Ishikawa (cell line): ENCODE measurements at regions not wholly inside any gene's neighbourhood (a gene's known extent, or its start where the extent isn't known, plus 50 kb on each side); places are given as distances from the start of the nearest gene placed in this dataset.

Experiments used
- CEBPB ChIP-seq: IDR thresholded peaks from 2 replicates; pipeline ENCODE4 v1.6.1; 2012
- CREB1 ChIP-seq: IDR thresholded peaks from 2 replicates; pipeline ENCODE4 v1.6.1; 2012; ENCODE audit warnings: low read depth
- EGR1 ChIP-seq: IDR thresholded peaks from 2 replicates; pipeline ENCODE4 v1.6.1; 2012
- EP300 ChIP-seq: IDR thresholded peaks from 2 replicates; pipeline ENCODE4 v1.6.1; 2012; ENCODE audit warnings: borderline replicate concordance
- FOXM1 ChIP-seq: IDR thresholded peaks from 2 replicates; pipeline ENCODE4 v1.6.1; 2012; ENCODE audit warnings: low read depth, borderline replicate concordance
- NFIC ChIP-seq: IDR thresholded peaks from 2 replicates; pipeline ENCODE4 v1.6.1; 2012
- RAD21 ChIP-seq: IDR thresholded peaks from 2 replicates; pipeline ENCODE4 v1.6.1; 2012; ENCODE audit warnings: low read depth
- REST ChIP-seq: IDR thresholded peaks from 2 replicates; pipeline ENCODE4 v1.6.1; 2012; ENCODE audit warnings: low read depth, mild to moderate bottlenecking
- TAF1 ChIP-seq: IDR thresholded peaks from 2 replicates; pipeline ENCODE4 v1.6.1; 2012; ENCODE audit warnings: low read depth, mild to moderate bottlenecking
- TCF12 ChIP-seq: IDR thresholded peaks from 2 replicates; pipeline ENCODE4 v1.6.1; 2012; ENCODE audit warnings: low read depth
- TEAD4 ChIP-seq: IDR thresholded peaks from 2 replicates; pipeline ENCODE4 v1.6.1; 2012
- USF1 ChIP-seq: IDR thresholded peaks from 2 replicates; pipeline ENCODE4 v1.6.1; 2012
- YY1 ChIP-seq: IDR thresholded peaks from 2 replicates; pipeline ENCODE4 v1.6.1; 2012; ENCODE audit warnings: low read depth
- ZBTB7A ChIP-seq: IDR thresholded peaks from 2 replicates; pipeline ENCODE4 v1.6.1; 2012; ENCODE audit warnings: low read depth
- TF ChIP-seq, protein P1 (sequence below): IDR thresholded peaks from 2 replicates; pipeline ENCODE4 v1.6.1; 2012

GRCh38 chr2:76450024-76450475, 739.3 kb upstream of the GCFC2 start:
- no peak for TF ChIP-seq TAF1
- TF ChIP-seq CREB1: no peak
- TF ChIP-seq REST: no peak
- TF ChIP-seq TCF12: no peak

DNA sequence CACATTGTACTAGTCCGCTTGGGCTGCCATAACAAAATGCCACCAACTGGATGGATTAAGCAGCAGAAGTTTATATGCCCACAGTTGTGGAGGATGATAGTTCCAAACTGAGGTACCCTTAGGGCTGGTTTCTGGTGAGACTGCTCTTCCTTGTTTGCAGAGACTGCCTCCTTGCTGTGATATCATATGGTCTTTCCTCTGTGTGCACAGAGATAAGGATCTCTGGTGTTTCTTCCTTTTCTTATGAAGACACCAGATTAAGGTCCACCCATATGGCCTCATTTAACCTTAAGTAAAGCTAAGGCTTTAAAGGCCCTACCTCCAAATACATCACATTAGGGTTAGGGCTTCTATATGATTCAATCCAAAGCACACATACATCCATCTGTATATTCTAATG, 738.2 kb upstream of the GCFC2 start:
- TF ChIP-seq TEAD4: no peak

- TF ChIP-seq EP300 (no peak), TEAD4 (no peak), FOXM1 (no peak), NFIC (no peak), TAF1 (no peak), YY1 (no peak), CREB1 (no peak), CEBPB (no peak), ZBTB7A (no peak), EGR1 (no peak), USF1 (no peak), RAD21 (no peak), TCF12 (no peak), REST (no peak)
- TF ChIP-seq, protein P1, sequence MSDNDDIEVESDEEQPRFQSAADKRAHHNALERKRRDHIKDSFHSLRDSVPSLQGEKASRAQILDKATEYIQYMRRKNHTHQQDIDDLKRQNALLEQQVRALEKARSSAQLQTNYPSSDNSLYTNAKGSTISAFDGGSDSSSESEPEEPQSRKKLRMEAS: no peak
Observed at GRCh38 chr2:76447294-76447693, 736.6 kb upstream of the GCFC2 start.

- TF ChIP-seq TAF1 (no peak), YY1 (no peak), FOXM1 (no peak), REST (no peak), CEBPB (no peak), USF1 (no peak), ZBTB7A (no peak), CREB1 (no peak), RAD21 (no peak), TCF12 (no peak), NFIC (no peak), TEAD4 (no peak), EP300 (no peak), EGR1 (no peak)
- TF ChIP-seq, protein P1: no peak
Observed at GRCh38 chr2:76446872-76447271, 736.2 kb upstream of the GCFC2 start.

- no peak for TF ChIP-seq EGR1
- no peak for TF ChIP-seq ZBTB7A
- TF ChIP-seq NFIC: no peak
- TF ChIP-seq FOXM1: no peak
- TF ChIP-seq CREB1: no peak
- no peak for TF ChIP-seq RAD21
- TF ChIP-seq, protein P1: no peak
- no peak for TF ChIP-seq CEBPB
- TF ChIP-seq REST: no peak
- no peak for TF ChIP-seq EP300
- no peak for TF ChIP-seq YY1
- TF ChIP-seq TAF1: no peak
Observed at GRCh38 chr2:76445880-76446279, 735.2 kb upstream of the GCFC2 start.
